ENCODE measurements at regions not wholly inside any gene's neighbourhood (a gene's known extent, or its start where the extent isn't known, plus 50 kb on each side); places are given as distances from the start of the nearest gene placed in this dataset.

DNA sequence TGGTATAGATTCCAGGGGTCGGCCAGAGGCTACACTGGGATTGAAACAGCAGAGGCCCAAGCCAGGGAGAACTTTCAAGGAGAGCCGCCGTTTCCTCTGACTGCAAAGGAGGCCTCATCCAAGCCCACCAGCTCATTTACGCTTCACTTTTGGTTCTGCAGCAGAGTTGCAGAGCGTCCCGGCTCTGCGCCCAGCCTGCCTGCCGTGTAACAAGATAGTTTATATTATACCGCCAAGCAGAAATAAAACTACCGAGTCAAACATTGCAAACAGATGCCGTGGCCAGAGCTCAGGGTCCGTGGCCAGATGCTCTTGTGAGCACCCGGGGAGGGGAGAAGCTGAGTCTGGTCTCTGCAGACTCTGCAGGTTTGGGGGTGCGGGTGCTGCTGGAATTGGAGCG, 60.7 kb upstream of the TBX3 start:
- WGBS, 2 donors (ENCODE audit: low coverage in 1 of 2) = 62 to 64% methylated on average over 7 to 15 of the region's 15 CpGs

DNA sequence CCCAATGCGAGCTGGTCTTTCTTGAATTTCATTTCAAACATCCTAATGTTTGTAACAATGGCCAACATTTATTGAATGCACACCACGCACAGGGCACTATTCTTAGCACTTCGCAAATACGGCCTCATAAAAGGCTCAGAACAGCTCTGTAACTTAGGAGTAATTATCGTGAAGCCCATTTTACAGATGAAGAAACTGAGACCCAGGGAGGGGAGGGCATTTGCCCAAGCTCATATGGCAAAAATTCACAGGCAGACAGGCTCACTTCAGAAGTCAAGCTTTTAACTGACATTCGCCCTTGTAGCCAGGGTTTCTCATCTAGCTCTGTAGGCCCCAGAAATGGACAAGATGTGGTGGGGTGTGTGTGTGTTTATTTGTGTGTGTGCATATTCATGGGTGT, 60.3 kb upstream of the TBX3 start:
- no peak for DNase-seq
- Histone ChIP-seq H3K27me3 (no peaks in the 10 kb centered on the region), H3K36me3 (no peaks in the 10 kb centered on the region), H3K9me3 (no peaks in the 10 kb centered on the region), H3K4me1 (peaks cover 0 to 7% (median 0%) of the 10 kb centered on the region in 4 donors), H3K4me3 (no peak overlapping the region), H3K27ac (peak overlapping the region in 2 of 4 donors; percentile 5 to 48)
- intact Hi-C loops (cut with DNase I; ENCODE audit: low total_unique reads) = no loop called here
- no peak for TF ChIP-seq POLR2AphosphoS5 (IDR thresholded peaks at IDR 0.05)
- no peak for TF ChIP-seq EP300 (IDR thresholded peaks at IDR 0.05; ENCODE audit: low read depth)
- TF ChIP-seq, protein P1, sequence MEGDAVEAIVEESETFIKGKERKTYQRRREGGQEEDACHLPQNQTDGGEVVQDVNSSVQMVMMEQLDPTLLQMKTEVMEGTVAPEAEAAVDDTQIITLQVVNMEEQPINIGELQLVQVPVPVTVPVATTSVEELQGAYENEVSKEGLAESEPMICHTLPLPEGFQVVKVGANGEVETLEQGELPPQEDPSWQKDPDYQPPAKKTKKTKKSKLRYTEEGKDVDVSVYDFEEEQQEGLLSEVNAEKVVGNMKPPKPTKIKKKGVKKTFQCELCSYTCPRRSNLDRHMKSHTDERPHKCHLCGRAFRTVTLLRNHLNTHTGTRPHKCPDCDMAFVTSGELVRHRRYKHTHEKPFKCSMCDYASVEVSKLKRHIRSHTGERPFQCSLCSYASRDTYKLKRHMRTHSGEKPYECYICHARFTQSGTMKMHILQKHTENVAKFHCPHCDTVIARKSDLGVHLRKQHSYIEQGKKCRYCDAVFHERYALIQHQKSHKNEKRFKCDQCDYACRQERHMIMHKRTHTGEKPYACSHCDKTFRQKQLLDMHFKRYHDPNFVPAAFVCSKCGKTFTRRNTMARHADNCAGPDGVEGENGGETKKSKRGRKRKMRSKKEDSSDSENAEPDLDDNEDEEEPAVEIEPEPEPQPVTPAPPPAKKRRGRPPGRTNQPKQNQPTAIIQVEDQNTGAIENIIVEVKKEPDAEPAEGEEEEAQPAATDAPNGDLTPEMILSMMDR (IDR thresholded peaks at IDR 0.05) = no peak
- TF ChIP-seq POLR2A (IDR thresholded peaks at IDR 0.05) = no peak
- in situ Hi-C loops (cut with MboI; ENCODE audit: low pct_ligation_motif_present in 1 of 4, low pct_unique_long_range_greater_than_20kb in 1 of 4, low sequenced_read_pairs in 3 of 4) = no loop called here
- WGBS, 2 donors (ENCODE audit: low coverage in 1 of 2) = 75 to 90% methylated on average over 2 to 6 of the region's 6 CpGs

More for the DNA sequence above, 60.7 kb upstream of the TBX3 start:
- Histone ChIP-seq H3K4me1 (peaks cover 0 to 7% (median 0%) of the 10 kb centered on the region in 4 donors), H3K27ac (peak overlapping the region in 3 of 4 donors; percentile 5 to 48 (median 30)), H3K9me3 (no peaks in the 10 kb centered on the region), H3K4me3 (no peak overlapping the region), H3K27me3 (no peaks in the 10 kb centered on the region), H3K36me3 (no peaks in the 10 kb centered on the region)
- in situ Hi-C loops (cut with MboI; ENCODE audit: low pct_ligation_motif_present in 1 of 4, low pct_unique_long_range_greater_than_20kb in 1 of 4, low sequenced_read_pairs in 3 of 4) (no loop called here), intact Hi-C loops (cut with DNase I; ENCODE audit: low total_unique reads) (no loop called here)
- no peak for TF ChIP-seq EP300 (IDR thresholded peaks at IDR 0.05; ENCODE audit: low read depth)
- no peak for TF ChIP-seq POLR2A (IDR thresholded peaks at IDR 0.05)
- TF ChIP-seq, protein P1 (IDR thresholded peaks at IDR 0.05) = no peak
- DNase-seq = peak; percentile 19

DNA sequence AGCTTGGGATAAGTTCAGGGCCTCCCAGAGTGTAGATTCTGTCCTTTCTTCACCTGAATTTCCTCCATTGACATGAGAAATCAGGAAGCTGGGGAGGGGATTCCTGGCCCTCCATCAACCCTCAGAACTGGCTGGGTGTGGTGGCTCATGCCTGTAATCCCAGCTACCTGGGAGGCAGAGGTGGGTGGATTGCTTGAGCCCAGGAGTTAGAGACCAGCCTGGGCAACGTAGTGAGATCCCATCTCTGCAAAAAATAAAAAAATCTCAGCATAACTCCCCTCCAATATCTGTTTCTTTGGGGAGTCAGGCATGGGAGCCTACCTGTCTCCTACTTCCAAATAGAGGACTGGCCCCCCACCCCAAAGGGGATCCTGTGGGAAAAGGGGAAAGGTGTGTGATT, 59.8 kb upstream of the TBX3 start:
- intact Hi-C loops (cut with DNase I; ENCODE audit: low total_unique reads) = no loop called here
- Histone ChIP-seq H3K36me3 (no peaks in the 10 kb centered on the region), H3K4me1 (peaks cover 0 to 7% (median 0%) of the 10 kb centered on the region in 4 donors), H3K9me3 (no peaks in the 10 kb centered on the region), H3K4me3 (no peak overlapping the region), H3K27me3 (no peaks in the 10 kb centered on the region), H3K27ac (no peak overlapping the region)
- 77% methylated on average over 1 of the region's 1 CpG; no CpG with 5 or more reads in 1 of the 2 donors for WGBS, 2 donors (ENCODE audit: low coverage in 1 of 2)
- no peak for TF ChIP-seq POLR2AphosphoS5 (IDR thresholded peaks at IDR 0.05)
- TF ChIP-seq POLR2A (IDR thresholded peaks at IDR 0.05) = no peak
- TF ChIP-seq, protein P1 (IDR thresholded peaks at IDR 0.05) = no peak
- TF ChIP-seq EP300 (IDR thresholded peaks at IDR 0.05; ENCODE audit: low read depth) = no peak
- in situ Hi-C loops (cut with MboI; ENCODE audit: low pct_ligation_motif_present in 1 of 4, low pct_unique_long_range_greater_than_20kb in 1 of 4, low sequenced_read_pairs in 3 of 4) = no loop called here
- DNase-seq = no peak

DNA sequence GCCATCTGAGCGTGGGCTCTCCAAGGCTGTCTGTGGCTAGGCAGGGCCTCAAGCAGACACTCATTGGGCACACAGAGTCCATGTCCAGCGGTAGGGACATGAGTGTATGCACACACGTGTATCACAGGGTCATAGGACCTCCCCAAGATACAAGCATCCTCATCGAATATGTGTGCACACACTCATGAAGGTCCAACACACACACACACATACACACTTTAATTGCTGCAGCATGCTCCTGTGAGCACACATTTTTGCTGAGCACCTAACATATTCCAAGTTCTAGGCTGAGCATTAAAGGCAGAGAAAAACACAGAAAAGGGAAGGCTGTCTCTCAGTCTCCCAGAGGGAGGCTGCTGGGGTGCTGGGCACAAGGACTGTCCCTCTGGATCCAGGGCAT, 59.3 kb upstream of the TBX3 start:
- 66% methylated on average over 4 of the region's 4 CpGs; no CpG with 5 or more reads in 1 of the 2 donors for WGBS, 2 donors (ENCODE audit: low coverage in 1 of 2)
- Histone ChIP-seq H3K9me3 (no peaks in the 10 kb centered on the region), H3K4me1 (peaks cover 0 to 7% (median 0%) of the 10 kb centered on the region in 4 donors), H3K4me3 (no peak overlapping the region), H3K27me3 (no peaks in the 10 kb centered on the region), H3K36me3 (no peaks in the 10 kb centered on the region), H3K27ac (no peak overlapping the region)
- DNase-seq = no peak
- TF ChIP-seq EP300 (IDR thresholded peaks at IDR 0.05; ENCODE audit: low read depth) (no peak), POLR2AphosphoS5 (IDR thresholded peaks at IDR 0.05) (no peak), POLR2A (IDR thresholded peaks at IDR 0.05) (no peak)
- TF ChIP-seq, protein P1 (IDR thresholded peaks at IDR 0.05) = no peak
- in situ Hi-C loops (cut with MboI; ENCODE audit: low pct_ligation_motif_present in 1 of 4, low pct_unique_long_range_greater_than_20kb in 1 of 4, low sequenced_read_pairs in 3 of 4) (no loop called here), intact Hi-C loops (cut with DNase I; ENCODE audit: low total_unique reads) (no loop called here)
